ENCODE measurements at regions not wholly inside any gene's neighbourhood (a gene's known extent, or its start where the extent isn't known, plus 50 kb on each side); places are given as distances from the start of the nearest gene placed in this dataset.

DNA sequence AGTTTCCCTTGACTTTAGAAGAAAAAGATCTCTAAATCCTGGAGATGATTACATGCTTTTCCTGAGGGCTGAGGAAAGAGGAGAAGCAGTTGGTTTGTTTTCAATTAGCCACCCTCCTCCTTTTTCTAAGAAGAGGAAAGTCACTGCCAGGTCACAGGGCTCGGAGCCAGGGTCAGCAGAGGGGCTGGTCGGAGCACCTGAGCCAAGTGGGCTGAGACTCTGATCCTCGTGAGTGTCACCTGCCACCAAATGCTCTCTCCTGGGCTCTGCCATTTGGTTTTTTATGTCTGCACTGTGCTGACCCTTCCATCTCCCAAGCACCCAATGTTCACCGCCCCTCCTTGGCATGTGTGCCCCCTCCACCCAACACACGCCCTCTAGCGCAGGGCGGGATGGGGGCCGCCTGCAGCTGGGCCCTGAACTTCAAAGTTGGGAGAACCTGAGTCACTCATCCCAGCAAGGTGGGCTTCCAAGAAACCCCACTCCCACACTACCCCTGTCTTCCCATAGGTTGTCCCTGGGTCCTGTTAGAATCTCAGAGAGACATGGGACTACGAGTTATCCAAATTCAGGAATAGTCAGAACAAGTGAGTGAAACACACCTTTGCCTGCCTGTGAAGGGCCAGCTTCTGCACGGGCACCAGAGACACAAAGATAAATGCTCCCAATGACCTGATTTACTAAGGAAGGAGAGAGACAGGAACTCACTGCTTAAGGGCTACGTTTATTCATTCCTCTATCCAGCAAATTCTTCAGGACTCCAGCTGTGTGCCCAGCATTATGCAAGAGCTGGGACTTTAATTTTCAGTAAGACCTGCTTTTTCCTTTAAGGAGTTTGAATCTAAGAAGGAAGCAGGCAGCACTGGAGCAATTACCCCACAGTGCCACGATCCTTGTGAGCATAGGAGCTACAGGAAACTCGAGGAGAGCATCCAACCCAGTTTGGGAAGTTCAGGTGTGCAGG lies 127.5 kb downstream of the RHOU start:
- POLR2A ChIA-PET: no interaction called here
- intact Hi-C loops (cut with micrococcal nuclease; ENCODE audit: unreplicated experiment): no loop called here
- H3K27me3 ChIP-seq (ENCODE audit: control insufficient read depth, insufficient read depth, low read length): no peaks in the 10 kb centered on the region

DNA sequence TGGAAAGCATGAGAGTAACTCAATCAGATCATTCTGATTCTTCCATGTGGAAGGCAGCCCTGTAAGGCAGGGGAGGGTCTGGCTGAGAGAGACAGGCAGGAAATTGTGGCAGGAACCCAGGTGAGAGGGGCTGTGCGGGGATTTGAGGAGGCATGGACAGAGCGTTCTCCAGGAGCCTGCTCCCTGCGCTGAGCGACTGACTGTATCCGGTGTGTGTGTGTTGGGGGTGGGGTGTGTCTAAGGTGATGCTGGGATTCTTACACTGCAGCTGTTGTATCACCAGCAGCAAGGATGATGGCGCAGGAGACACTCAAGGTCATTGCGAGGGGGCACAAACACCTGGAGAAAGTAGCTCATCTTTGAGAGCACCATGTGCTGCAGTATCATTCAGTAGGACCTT lies 128.5 kb downstream of the RHOU start:
- POLR2A ChIA-PET: no interaction called here
- no peak for DNase-seq (ENCODE audit: low read depth, low spot score)
- intact Hi-C loops (cut with micrococcal nuclease; ENCODE audit: unreplicated experiment): no loop called here

More for the DNA sequence above, 127.5 kb downstream of the RHOU start:
- TF ChIP-seq SIN3A (IDR thresholded peaks at IDR 0.05; ENCODE audit: borderline replicate concordance, insufficient read depth, low read depth, low read length): no peak
- TF ChIP-seq, protein P1, sequence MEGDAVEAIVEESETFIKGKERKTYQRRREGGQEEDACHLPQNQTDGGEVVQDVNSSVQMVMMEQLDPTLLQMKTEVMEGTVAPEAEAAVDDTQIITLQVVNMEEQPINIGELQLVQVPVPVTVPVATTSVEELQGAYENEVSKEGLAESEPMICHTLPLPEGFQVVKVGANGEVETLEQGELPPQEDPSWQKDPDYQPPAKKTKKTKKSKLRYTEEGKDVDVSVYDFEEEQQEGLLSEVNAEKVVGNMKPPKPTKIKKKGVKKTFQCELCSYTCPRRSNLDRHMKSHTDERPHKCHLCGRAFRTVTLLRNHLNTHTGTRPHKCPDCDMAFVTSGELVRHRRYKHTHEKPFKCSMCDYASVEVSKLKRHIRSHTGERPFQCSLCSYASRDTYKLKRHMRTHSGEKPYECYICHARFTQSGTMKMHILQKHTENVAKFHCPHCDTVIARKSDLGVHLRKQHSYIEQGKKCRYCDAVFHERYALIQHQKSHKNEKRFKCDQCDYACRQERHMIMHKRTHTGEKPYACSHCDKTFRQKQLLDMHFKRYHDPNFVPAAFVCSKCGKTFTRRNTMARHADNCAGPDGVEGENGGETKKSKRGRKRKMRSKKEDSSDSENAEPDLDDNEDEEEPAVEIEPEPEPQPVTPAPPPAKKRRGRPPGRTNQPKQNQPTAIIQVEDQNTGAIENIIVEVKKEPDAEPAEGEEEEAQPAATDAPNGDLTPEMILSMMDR (IDR thresholded peaks at IDR 0.05): no peak
- TF ChIP-seq POLR2AphosphoS5 (IDR thresholded peaks at IDR 0.05; ENCODE audit: low read depth, low read length): no peak
- TF ChIP-seq, protein P2, sequence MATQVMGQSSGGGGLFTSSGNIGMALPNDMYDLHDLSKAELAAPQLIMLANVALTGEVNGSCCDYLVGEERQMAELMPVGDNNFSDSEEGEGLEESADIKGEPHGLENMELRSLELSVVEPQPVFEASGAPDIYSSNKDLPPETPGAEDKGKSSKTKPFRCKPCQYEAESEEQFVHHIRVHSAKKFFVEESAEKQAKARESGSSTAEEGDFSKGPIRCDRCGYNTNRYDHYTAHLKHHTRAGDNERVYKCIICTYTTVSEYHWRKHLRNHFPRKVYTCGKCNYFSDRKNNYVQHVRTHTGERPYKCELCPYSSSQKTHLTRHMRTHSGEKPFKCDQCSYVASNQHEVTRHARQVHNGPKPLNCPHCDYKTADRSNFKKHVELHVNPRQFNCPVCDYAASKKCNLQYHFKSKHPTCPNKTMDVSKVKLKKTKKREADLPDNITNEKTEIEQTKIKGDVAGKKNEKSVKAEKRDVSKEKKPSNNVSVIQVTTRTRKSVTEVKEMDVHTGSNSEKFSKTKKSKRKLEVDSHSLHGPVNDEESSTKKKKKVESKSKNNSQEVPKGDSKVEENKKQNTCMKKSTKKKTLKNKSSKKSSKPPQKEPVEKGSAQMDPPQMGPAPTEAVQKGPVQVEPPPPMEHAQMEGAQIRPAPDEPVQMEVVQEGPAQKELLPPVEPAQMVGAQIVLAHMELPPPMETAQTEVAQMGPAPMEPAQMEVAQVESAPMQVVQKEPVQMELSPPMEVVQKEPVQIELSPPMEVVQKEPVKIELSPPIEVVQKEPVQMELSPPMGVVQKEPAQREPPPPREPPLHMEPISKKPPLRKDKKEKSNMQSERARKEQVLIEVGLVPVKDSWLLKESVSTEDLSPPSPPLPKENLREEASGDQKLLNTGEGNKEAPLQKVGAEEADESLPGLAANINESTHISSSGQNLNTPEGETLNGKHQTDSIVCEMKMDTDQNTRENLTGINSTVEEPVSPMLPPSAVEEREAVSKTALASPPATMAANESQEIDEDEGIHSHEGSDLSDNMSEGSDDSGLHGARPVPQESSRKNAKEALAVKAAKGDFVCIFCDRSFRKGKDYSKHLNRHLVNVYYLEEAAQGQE (IDR thresholded peaks at IDR 0.05; ENCODE audit: insufficient read depth in 1 of 2, low read depth in 2 of 2, low read length in 1 of 2): no peak
- TF ChIP-seq TCF7L2 (IDR thresholded peaks at IDR 0.05; ENCODE audit: low read depth, low read length): no peak
- no peak for ATAC-seq
- CTCF ChIA-PET: no interaction called here
- in situ Hi-C loops (cut with HindIII; ENCODE audit: low pct_unique_long_range_greater_than_20kb, low sequenced_read_pairs): no loop called here
- Histone ChIP-seq H3K4me3 (ENCODE audit: low read depth in 2 of 2, low read length in 2 of 2) (no peak overlapping the region), H3K4me1 (ENCODE audit: control insufficient read depth, insufficient read depth, low read length) (peaks cover 66% of the 10 kb centered on the region), H3K27ac (ENCODE audit: low read length) (peak overlapping the region; percentile 72), H3K9me3 (ENCODE audit: control insufficient read depth, insufficient read depth, low read depth, low read length) (no peaks in the 10 kb centered on the region), H3K36me3 (ENCODE audit: control insufficient read depth, insufficient read depth, low read length) (no peaks in the 10 kb centered on the region)
- no peak for DNase-seq (ENCODE audit: low read depth, low spot score)
- BruUV-seq (replicated peaks): no TSS peak

More for the DNA sequence above, 128.5 kb downstream of the RHOU start:
- in situ Hi-C loops (cut with HindIII; ENCODE audit: low pct_unique_long_range_greater_than_20kb, low sequenced_read_pairs): no loop called here
- Histone ChIP-seq H3K4me1 (ENCODE audit: control insufficient read depth, insufficient read depth, low read length) (peaks cover 75% of the 10 kb centered on the region), H3K27ac (ENCODE audit: low read length) (peak overlapping the region; percentile 62), H3K4me3 (ENCODE audit: low read depth in 2 of 2, low read length in 2 of 2) (no peak overlapping the region), H3K36me3 (ENCODE audit: control insufficient read depth, insufficient read depth, low read length) (no peaks in the 10 kb centered on the region), H3K27me3 (ENCODE audit: control insufficient read depth, insufficient read depth, low read length) (no peaks in the 10 kb centered on the region), H3K9me3 (ENCODE audit: control insufficient read depth, insufficient read depth, low read depth, low read length) (no peaks in the 10 kb centered on the region)
- no peak for TF ChIP-seq SIN3A (IDR thresholded peaks at IDR 0.05; ENCODE audit: borderline replicate concordance, insufficient read depth, low read depth, low read length)
- TF ChIP-seq, protein P1 (IDR thresholded peaks at IDR 0.05): no peak
- no peak for TF ChIP-seq TCF7L2 (IDR thresholded peaks at IDR 0.05; ENCODE audit: low read depth, low read length)
- no TSS peak for BruUV-seq (replicated peaks)
- ATAC-seq: no peak
- CTCF ChIA-PET: interaction anchor here (0.5 kb wide), 1 partner anchor 83 kb away, joined by 6 read pairs; no protein-coding TSS in a partner anchor

Data from Panc1 (cell line).